ENCODE measurements at regions not wholly inside any gene's neighbourhood (a gene's known extent, or its start where the extent isn't known, plus 50 kb on each side); places are given as distances from the start of the nearest gene placed in this dataset.
"Not testable (repeated sequence)": the region's sequence is repeated elsewhere in the genome, so short reads cannot be mapped to it uniquely, and the experiment has no call there.

- DNase-seq, result peak in 8 of 42 donors; percentile 11 to 72 (median 35)
- intact Hi-C loops (cut with DNase I), result loop anchor here (10.0 kb wide), 2 partner anchors 75 to 475 kb away; partner anchors contain the start of genes HAUS1 and LOXHD1
Measured at GRCh38 chr18:46179306-46179705, 75.1 kb downstream of the HAUS1 start.

GRCh38 chr18:46182633-46183358, 78.6 kb downstream of the HAUS1 start:
- no peak for DNase-seq
- intact Hi-C loops (cut with DNase I), result no loop called here

GRCh38 chr18:46184296-46184695, 80.1 kb downstream of the HAUS1 start:
- peak in 1 of 42 donors; percentile 24 for DNase-seq
- intact Hi-C loops (cut with DNase I), result not testable (repeated sequence)

GRCh38 chr18:46184727-46185126, 80.5 kb downstream of the HAUS1 start:
- no peak for DNase-seq
- intact Hi-C loops (cut with DNase I), result no loop called here

GRCh38 chr18:46190667-46191066, 86.5 kb downstream of the HAUS1 start:
- intact Hi-C loops (cut with DNase I), result no loop called here
- DNase-seq, result no peak

- intact Hi-C loops (cut with DNase I), result no loop called here
- DNase-seq, result no peak
Measured at GRCh38 chr18:46196627-46197243, 92.5 kb downstream of the HAUS1 start.

- intact Hi-C loops (cut with DNase I), result no loop called here
- DNase-seq, result no peak
Measured at GRCh38 chr18:46199515-46200147, 95.4 kb downstream of the HAUS1 start.

- intact Hi-C loops (cut with DNase I); DNase-seq: not testable (repeated sequence)
Measured at GRCh38 chr18:46200178-46201055, 96.2 kb downstream of the HAUS1 start.

- DNase-seq, result no peak
- intact Hi-C loops (cut with DNase I), result no loop called here
Measured at GRCh38 chr18:46204143-46204542, 100.0 kb downstream of the HAUS1 start.

- DNase-seq, result no peak
- intact Hi-C loops (cut with DNase I), result no loop called here
Measured at GRCh38 chr18:46207985-46208384, 103.8 kb downstream of the HAUS1 start.

GRCh38 chr18:46209161-46209560, 105.0 kb downstream of the HAUS1 start:
- intact Hi-C loops (cut with DNase I), result no loop called here
- no peak for DNase-seq

- no peak for DNase-seq
- intact Hi-C loops (cut with DNase I), result no loop called here
Measured at GRCh38 chr18:46211816-46212215, 107.6 kb downstream of the HAUS1 start.

- intact Hi-C loops (cut with DNase I), result no loop called here
- no peak for DNase-seq
Measured at GRCh38 chr18:46212398-46212797, 108.2 kb downstream of the HAUS1 start.

- DNase-seq, result no peak
- intact Hi-C loops (cut with DNase I), result no loop called here
Measured at GRCh38 chr18:46213295-46213694, 109.1 kb downstream of the HAUS1 start.

- intact Hi-C loops (cut with DNase I), result no loop called here
- DNase-seq, result no peak
Measured at GRCh38 chr18:46214435-46214834, 110.2 kb downstream of the HAUS1 start.

- intact Hi-C loops (cut with DNase I), result no loop called here
- DNase-seq, result no peak
Measured at GRCh38 chr18:46215902-46216723, 111.9 kb downstream of the HAUS1 start.

- intact Hi-C loops (cut with DNase I), result no loop called here
- DNase-seq, result no peak
Measured at GRCh38 chr18:46220116-46220515, 115.9 kb downstream of the HAUS1 start.

GRCh38 chr18:46222093-46222492, 117.9 kb downstream of the HAUS1 start:
- DNase-seq, result no peak
- intact Hi-C loops (cut with DNase I), result no loop called here

All from head of caudate nucleus (tissue), 42 donors.